SW 1271 (cell line): ENCODE measurements at regions not wholly inside any gene's neighbourhood (a gene's known extent, or its start where the extent isn't known, plus 50 kb on each side); places are given as distances from the start of the nearest gene placed in this dataset.

Experiments
- DNase-seq, 2 experiments: peaks; one replicate each; lab custom pipeline; 2025; lab: John Stamatoyannopoulos, UW

DNA sequence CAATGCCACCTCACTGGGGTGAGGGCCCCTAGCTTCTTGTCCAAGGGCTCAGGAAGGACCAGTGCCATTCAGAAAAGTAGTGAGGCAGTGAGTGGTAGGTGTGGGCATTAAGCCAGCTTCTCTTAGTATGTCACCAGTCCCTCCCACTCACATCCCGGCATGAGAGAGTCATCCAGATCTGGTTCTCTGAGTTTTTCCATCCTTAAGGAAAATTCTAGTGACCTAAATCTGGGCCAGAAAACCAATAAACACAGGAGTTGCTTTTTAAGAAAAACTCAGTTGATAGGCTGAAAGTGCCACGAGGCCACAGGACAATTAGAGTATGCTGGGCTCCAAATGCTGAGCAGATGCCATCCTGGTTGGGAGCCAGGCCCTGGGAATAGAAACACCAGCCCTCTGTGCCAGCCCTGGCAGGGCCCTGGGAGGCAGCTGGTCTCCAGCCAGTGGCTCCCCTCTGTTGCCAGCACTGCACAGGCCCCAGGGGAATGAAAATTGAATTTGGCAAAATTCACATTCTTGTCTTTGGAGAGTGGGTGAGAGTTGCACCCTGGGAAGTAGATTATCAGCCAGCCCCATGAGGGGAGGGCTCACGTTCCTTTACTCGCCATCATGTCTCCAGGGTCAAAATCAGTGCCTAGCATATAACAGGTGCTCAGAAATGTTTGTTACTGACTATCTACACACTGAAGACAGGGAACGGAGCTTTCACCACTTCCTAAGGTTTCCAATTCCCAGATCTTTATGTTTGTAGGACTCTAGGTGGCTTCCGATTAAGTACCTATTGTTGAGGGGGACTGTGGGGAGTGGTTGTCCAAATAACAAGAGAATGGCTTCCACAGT, 52.8 kb downstream of the FAM43A start:
- DNase-seq = no peak

DNA sequence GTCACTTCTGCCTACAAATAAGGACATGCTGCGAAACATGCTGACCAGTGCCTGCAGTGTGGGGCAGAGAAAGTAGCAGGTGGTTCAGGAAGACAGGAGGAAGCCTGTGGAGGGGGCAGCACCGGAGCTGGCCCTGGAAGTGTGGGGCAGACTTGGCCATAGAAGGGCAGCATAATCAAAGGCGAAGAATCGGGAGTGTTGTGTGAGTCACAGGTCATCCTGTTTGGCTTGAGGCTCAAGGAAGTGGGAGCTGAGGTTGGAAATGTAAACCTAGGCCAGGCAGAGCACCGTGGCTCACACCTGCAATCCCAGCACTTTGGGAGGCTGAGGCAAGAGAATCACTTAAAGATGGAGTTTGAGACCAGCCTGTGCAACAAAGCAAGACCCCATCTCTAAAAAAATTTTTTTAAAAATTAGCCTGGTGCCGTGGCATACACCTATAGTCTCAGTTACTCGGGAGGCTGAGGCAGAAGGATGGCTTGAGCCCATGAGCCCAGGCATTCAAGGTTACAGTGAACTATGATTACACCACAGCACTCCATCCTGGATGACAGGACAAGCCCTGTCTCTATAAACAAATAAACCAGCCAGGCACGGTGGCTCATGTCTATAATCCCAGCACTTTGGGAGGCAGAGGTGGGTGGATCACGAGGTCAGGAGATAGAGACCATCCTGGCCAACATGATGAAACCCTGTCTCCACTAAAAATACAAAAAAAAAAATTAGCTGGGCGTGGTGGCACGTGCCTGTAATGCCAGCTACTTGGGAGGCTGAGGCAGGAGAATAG, 54.0 kb downstream of the FAM43A start:
- no peak for DNase-seq

GRCh38 chr3:194740859-194741491, 55.3 kb downstream of the FAM43A start:
- peak in 1 of 2 experiments; percentile 43 for DNase-seq

DNA sequence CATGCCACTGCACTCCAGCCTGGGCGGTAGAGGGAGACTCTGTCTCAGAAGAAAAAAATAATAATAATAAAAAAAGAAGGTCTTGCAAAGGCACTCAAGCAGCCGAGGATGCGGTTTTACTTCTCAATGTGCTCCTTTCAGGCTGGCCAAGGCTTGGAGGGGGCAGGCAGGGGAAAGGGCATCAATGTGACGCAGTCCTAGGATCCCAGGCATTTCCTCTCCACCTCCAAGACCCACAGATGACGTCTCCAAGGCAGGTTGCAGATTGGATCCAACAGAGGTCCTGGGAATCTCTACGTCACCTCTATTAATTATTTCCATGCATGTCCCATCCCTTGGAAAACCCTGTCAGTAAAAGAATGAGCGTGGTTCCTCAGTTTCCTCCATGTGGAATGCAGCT, 56.2 kb downstream of the FAM43A start:
- DNase-seq = no peak

- DNase-seq = no peak
These were observed 59.1 kb downstream of the FAM43A start for GRCh38 chr3:194744826-194745225.

GRCh38 chr3:194745422-194746184, 59.9 kb downstream of the FAM43A start:
- DNase-seq = no peak

- DNase-seq = no peak
These were observed 62.5 kb downstream of the FAM43A start for GRCh38 chr3:194748225-194748624.

DNA sequence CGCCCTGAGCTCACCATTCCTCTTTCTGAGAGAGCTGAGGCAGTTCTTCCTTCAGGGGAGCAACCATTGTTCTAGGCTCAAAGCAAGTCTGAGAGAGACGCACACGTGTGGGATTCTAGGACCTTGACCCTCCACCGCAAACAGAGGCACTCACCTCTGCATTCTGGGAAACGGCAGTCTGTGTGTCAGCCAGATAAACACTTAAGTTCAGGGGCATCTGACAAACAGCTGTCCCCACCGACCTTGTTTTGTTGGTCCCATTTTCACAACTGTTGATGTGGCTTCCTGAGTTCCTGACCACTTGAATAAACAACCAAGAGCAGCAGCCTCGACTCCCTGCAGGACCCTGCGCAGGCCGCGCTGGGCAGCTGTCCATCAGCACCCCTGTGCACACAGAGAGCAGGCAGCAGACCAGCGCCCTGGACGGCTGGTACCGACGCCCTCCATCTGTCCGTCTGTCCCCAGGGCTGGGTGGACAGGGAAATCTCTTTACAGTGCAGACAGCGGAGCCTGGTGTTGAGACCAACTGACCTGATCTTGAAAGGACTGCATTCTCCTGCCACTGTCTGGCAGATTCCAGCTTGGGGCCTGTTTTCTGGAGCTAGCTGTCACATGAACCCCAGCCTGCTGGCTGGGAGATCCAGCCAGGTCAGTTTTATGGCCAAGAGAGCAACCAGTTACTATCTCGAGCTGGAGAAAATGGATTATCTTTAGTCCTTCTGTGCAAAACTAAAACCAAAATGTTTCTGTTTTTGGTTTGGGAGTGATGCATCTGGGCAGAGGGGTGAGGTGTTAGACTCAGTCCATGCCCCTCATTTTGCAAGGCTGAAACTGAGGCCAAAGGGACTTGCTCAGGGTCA, 64.2 kb downstream of the FAM43A start:
- DNase-seq = no peak

GRCh38 chr3:194750491-194750828, 64.8 kb downstream of the FAM43A start:
- no peak for DNase-seq

DNA sequence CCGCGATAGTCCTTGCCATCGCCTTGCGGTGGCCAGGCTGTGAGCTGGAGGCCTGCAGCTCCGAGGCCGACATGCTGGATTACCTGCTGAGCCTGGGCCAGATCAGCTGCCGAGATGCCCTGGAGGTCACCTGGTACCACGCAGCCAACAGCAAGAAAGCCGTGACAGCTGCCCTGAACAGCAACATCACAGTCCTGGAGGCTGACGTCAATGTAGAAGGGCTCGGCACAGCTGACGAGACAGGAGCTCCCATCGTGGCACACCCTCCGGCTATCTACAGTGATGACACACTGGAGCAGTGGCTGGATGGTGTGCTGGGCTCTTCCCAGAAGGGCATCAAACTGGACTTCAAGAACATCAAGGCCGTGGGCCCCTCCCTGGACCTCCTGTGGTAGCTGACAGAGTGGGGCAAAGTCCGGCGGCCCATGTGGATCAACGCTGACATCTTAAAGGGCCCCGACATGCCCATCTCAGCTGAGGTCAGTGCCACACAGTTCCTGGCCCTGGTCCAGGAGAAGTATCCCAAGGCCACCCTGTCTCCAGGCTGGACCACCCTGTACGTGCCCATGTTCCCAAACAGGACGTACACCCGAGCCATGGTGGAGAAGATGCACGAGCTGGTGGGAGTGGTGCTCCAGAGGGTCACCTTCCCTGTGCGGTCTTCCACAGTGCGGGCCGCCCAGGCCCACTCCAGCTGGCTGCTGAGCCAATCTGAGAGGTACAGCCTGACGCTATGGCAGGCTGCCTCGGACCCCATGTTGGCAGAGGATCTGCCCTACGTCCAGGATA, 70.2 kb downstream of the FAM43A start:
- DNase-seq = no peak

DNA sequence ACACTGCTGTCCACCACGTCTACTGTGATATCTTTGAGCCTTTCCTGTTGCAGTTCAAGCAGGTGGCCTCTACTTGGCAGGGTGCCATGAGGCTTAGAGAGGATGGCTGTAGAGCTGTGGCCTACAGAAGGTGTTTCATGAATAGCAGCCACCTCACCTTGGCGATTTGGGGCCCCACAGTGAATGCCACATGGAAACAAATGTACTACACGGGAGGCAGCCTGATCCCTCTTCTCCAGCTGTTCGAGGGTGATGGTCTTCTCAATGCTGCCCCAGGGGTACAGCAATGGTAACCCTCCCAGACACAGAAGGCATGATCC, 70.7 kb downstream of the FAM43A start:
- no peak for DNase-seq

- DNase-seq = no peak
These were observed 71.2 kb downstream of the FAM43A start for GRCh38 chr3:194756791-194757325.

GRCh38 chr3:194757647-194758061, 72.0 kb downstream of the FAM43A start:
- no peak for DNase-seq

GRCh38 chr3:194758716-194759115, 73.0 kb downstream of the FAM43A start:
- no peak for DNase-seq

DNA sequence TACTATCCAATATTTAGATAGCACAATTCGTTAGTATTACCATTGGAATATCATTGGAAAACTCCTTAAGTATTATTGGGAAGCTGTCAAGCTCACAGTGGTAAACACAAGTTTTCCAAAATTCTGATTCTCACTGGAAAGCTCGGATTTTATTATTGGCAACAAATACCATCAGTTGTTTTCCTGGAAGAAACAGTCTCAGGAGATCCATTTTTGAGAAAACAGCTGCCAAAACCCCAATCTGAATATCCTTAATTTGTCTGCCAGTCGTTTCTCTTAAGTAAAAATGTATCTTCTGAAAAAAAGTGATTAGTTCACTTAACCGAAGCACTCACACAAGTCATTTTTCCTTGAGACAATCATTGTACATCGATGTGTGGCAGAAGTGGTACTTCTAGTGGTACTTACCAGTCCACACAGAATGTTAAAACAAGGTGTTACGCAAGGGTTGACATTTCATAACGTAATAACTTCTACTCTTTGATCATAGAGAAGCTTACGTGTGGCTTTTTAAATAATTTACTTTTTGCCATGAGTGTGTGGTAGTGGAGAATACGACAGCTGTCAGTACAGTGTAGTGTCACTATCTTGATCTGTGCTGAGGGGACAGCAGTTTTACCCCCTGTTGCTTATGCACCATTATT, 74.9 kb downstream of the FAM43A start:
- DNase-seq = no peak

GRCh38 chr3:194761384-194761783, 75.7 kb downstream of the FAM43A start:
- DNase-seq = no peak

GRCh38 chr3:194766845-194767244, 81.2 kb downstream of the FAM43A start:
- no peak for DNase-seq

- DNase-seq = no peak
These were observed 81.9 kb downstream of the FAM43A start for GRCh38 chr3:194767446-194768207.

DNA sequence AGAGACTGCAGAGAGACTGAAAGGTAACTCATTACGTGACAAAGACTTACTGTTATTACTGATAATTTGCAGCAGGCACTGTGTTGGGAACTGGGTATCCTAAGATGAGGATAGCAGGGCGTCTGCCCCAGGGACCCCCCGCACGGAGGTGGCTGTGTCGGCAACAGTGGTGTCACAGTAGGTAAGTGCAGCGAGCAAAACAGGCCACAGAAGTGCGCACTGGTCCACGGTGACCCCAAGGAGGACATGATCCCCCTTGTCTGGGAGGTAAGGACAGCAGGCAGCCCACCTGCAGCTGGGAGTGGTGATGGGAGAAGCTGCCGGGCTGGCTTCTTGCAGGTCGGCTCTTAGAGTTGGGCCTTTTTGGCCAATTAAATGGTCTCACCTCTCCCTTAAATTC, 82.9 kb downstream of the FAM43A start:
- DNase-seq = no peak
